ENCODE measurements at regions not wholly inside any gene's neighbourhood (a gene's known extent, or its start where the extent isn't known, plus 50 kb on each side); places are given as distances from the start of the nearest gene placed in this dataset.

GRCh38 chr10:61825628-61826027 is 75.9 kb upstream of the ARID5B start:
- no peak for DNase-seq
- H3K4me3 ChIP-seq (ENCODE audit: low read depth, low read length) = no peak overlapping the region
- TF ChIP-seq CTCF (IDR thresholded peaks at IDR 0.05; ENCODE audit: low read depth, low read length) = no peak
- no peaks in the 10 kb centered on the region for H3K36me3 ChIP-seq
- no peaks in the 10 kb centered on the region; the same call in 1 of the 2 replicates for H3K9me3 ChIP-seq
- H3K27me3 ChIP-seq = no peaks in the 10 kb centered on the region
- no peaks in the 10 kb centered on the region for H3K4me1 ChIP-seq

GRCh38 chr10:61828034-61828433 is 73.5 kb upstream of the ARID5B start:
- no peak for TF ChIP-seq CTCF (IDR thresholded peaks at IDR 0.05; ENCODE audit: low read depth, low read length)
- H3K36me3 ChIP-seq = no peaks in the 10 kb centered on the region

GRCh38 chr10:61828788-61829187 is 72.7 kb upstream of the ARID5B start:
- no peak overlapping the region for H3K4me3 ChIP-seq (ENCODE audit: low read depth, low read length)
- no peaks in the 10 kb centered on the region for H3K27me3 ChIP-seq
- no peaks in the 10 kb centered on the region for H3K9me3 ChIP-seq
- H3K36me3 ChIP-seq = no peaks in the 10 kb centered on the region
- H3K4me1 ChIP-seq = no peaks in the 10 kb centered on the region
- TF ChIP-seq CTCF (IDR thresholded peaks at IDR 0.05; ENCODE audit: low read depth, low read length) = no peak
- DNase-seq = no peak

More at GRCh38 chr10:61828034-61828433, 73.5 kb upstream of the ARID5B start:
- Histone ChIP-seq H3K27me3 (no peaks in the 10 kb centered on the region), H3K4me1 (no peaks in the 10 kb centered on the region), H3K9me3 (no peaks in the 10 kb centered on the region; the same call in 1 of the 2 replicates), H3K4me3 (ENCODE audit: low read depth, low read length) (no peak overlapping the region)
- no peak for DNase-seq

GRCh38 chr10:61830072-61830845 is 71.2 kb upstream of the ARID5B start:
- TF ChIP-seq CTCF (IDR thresholded peaks at IDR 0.05; ENCODE audit: low read depth, low read length) = no peak
- H3K4me3 ChIP-seq (ENCODE audit: low read depth, low read length) = no peak overlapping the region

GRCh38 chr10:61830846-61831273 is 70.6 kb upstream of the ARID5B start:
- DNase-seq = no peak
- Histone ChIP-seq H3K4me3 (ENCODE audit: low read depth, low read length) (no peak overlapping the region), H3K4me1 (peaks cover 7% of the 10 kb centered on the region; the same call in 1 of the 2 replicates), H3K9me3 (no peaks in the 10 kb centered on the region), H3K36me3 (no peaks in the 10 kb centered on the region), H3K27me3 (no peaks in the 10 kb centered on the region)
- no peak for TF ChIP-seq CTCF (IDR thresholded peaks at IDR 0.05; ENCODE audit: low read depth, low read length)

More at GRCh38 chr10:61830072-61830845, 71.2 kb upstream of the ARID5B start:
- peaks cover 1% of the 10 kb centered on the region; the same call in 1 of the 2 replicates for H3K4me1 ChIP-seq
- H3K27me3 ChIP-seq = no peaks in the 10 kb centered on the region
- H3K36me3 ChIP-seq = no peaks in the 10 kb centered on the region
- DNase-seq = no peak
- H3K9me3 ChIP-seq = no peaks in the 10 kb centered on the region

- no peak overlapping the region for H3K4me3 ChIP-seq (ENCODE audit: low read depth, low read length)
- no peak for TF ChIP-seq CTCF (IDR thresholded peaks at IDR 0.05; ENCODE audit: low read depth, low read length)
- no peaks in the 10 kb centered on the region for H3K27me3 ChIP-seq
- peaks cover 11% of the 10 kb centered on the region; the same call in 1 of the 2 replicates for H3K4me1 ChIP-seq
- no peaks in the 10 kb centered on the region for H3K36me3 ChIP-seq
- no peaks in the 10 kb centered on the region for H3K9me3 ChIP-seq
- no peak for DNase-seq
These were observed 68.5 kb upstream of the ARID5B start for GRCh38 chr10:61832866-61833481.

All from BE2C (cell line).